GM19468 (cell line): ENCODE measurements at regions not wholly inside any gene's neighbourhood (a gene's known extent, or its start where the extent isn't known, plus 50 kb on each side); places are given as distances from the start of the nearest gene placed in this dataset.

Source experiments
- ATAC-seq: cut with Tn5 transposase; IDR thresholded peaks from one replicate; pipeline ENCODE4 v1.9.1; 2021; ENCODE audit warnings: mild to moderate bottlenecking, moderate library complexity, moderate number of reproducible peaks; ENCODE audit not compliant: unreplicated experiment; ENCODE audit errors: extremely low read depth

DNA sequence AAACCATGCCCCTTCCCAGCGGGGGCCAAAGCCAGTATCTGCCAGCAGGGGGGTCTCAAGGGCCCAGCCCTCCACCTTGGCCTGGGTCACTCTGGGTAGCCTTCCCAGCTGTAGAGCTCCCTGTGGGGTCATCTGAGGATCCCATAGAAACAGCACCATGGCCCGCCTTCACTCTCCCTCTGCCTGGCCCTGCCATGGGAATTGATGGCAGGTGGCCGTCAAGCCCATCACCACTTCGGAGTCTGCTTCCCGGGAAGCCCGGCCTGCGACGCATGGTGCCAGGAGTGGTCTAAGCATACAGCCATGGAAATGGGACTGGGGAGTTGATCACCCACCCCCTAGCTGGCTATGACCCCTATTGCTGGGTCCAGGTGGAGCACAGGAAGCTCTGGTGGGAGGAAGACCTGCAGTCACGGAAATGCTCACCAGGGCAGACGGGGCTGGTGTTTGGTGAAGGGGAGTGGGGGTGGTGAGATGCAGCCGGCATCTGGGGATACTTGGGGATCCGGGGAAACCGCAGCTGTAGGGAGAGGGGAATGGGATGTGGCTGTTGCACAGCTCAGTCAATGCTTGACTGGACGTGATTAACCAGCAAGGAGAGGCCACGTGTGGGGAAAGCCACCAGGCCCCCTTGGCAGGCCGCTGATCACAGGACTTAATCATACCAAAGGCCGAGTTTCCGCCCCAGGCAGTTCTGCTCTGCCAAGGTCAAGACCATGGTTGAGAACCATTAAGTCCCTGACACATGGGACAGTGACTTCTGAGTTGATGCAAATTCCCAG, 52.2 kb upstream of the DIO3 start:
- ATAC-seq = no peak

DNA sequence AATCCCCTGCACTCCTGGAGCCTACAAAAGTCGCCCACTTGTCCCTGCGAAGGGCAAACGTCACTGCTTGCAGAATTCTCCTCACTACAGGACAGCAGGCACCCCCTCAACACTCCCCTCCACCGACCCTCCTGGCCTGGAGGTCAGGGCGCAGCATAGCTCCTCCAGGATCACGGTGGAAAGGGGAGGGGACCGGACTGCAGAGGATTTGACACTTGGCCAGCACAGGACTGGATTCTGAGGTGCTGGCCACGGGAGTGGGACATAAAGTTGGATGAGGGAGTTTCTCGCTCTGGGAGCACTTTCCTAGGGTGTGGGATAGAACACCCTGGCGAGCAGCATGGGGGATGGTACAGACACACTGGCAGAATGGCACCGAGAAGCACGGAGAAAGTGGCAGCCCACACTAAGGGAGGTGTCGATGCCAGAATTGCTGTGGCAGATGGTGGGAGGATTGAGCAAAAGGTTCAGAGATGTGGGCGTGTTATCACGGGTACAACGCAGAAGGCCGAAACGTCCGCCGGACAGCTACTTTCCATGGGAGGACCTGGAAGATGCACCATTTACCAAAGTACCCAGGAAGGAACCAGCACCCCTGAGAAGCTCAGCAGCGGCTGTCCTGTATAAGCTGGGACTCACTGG, 51.4 kb upstream of the DIO3 start:
- ATAC-seq = no peak

GRCh38 chr14:101511199-101511598, 50.1 kb upstream of the DIO3 start:
- ATAC-seq = no peak
